CD4-positive, alpha-beta T cell treated with Interleukin-15 for 1 hour (primary cell): ENCODE measurements at regions not wholly inside any gene's neighbourhood (a gene's known extent, or its start where the extent isn't known, plus 50 kb on each side); places are given as distances from the start of the nearest gene placed in this dataset.
"Not testable (repeated sequence)": the region's sequence is repeated elsewhere in the genome, so short reads cannot be mapped to it uniquely, and the experiment has no call there.

ENCODE experiments used
- DNase-seq: peaks from one replicate; pipeline ENCODE4 v3.0.0-alpha.2; 2020

DNA sequence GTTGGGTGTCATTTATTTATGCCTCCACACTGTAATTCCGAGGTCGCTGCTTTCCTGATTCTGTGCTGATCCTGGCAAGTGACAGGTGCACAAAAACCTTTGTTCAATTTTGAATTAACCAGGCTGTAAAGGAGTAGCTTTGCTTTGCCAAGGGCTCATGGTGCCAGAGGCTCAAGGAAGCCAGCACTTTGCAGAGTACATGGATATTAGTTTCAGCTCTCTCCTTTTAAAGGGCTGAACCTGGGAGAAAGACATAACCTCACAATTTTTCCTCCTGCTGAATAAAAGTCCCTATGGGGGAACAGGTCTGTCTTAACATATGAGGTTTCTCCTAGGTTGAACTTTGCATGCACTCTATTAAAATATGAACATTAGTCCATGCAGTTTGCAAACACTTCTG is 227.6 kb upstream of the WSB1 start:
- DNase-seq, result no peak

DNA sequence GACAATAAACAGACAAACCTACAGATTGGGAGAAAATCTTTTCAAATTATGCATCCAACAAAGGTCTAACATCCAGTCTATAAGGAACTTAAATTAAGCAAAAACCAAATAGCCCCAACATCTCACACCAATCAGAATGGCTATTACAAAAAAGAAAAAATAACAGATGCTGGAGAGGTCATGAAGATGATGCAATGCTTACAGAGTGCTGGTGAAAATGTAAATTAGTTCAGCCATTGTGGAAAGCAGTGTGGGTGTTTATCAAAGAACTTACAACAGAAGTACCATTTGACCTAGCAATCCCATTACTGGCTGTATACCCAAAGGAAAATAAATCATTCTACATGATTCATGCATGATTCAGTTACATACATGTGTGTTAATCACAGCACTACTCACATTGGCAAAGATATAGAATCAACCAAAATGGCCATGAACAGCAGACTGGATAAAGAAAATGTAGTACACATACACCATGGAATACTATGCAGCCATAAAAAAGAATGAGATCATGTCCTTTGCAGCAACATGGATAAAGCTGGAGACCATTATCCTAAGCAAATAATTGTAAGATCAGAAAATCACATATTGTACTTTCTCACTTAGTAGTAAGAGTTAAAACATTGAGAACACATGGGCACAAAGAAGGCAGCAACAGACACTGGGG is 223.9 kb upstream of the WSB1 start:
- no peak for DNase-seq

DNA sequence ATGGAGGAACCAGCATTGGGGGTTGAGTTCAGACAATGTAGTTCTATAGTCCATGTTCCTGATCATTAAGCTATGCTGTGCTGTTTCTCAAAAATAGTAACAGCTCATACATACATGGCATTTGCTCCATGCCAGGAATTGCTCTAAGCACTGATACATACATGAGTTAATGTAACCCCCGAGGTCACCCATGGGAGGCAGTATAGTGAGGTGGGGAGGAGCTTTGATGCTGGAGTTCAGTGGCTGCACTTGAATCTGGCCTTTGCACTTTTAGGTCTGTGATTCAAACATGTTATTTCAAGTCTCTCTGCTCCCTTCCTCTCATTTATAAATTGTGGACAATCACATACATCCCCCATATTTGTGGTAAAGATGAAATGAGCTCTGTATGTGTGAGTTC is 223.1 kb upstream of the WSB1 start:
- DNase-seq, result no peak

DNA sequence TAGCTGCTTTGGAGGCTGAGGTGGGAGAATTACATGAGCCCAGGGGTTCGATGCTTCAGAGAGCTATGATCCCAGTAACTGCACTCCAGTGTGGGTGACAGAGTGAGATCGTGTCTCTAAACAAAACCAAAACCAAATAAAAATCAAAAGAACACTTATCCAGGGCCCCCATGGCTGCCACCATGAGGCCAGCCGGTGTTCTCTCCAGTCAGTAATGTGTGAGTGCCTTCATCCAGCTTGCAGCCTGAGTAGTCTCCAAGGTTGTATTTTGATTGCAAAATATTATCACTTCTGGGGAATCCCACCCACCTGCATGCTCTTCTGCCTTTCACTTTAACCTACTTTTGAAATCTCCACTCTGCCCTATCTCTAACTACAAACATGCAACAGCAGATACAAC is 221.0 kb upstream of the WSB1 start:
- no peak for DNase-seq

DNA sequence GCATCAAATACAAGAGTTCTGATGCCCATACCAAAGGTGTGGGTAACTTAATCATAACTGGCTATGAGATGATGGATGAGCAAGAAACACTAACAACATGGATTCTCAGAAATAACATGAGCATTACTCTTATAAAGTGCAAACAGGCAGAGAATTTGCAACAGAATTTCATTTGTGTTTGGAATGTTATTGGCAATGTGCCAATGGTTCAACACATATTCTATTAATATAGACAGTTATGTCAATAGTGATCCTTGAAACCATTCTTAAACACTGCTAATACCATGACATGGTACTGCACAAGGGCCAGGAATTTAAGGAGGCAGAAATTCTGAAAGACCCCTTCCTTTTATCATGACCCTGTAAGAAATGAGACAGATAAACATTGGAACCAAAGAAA is 217.1 kb upstream of the WSB1 start:
- no peak for DNase-seq

DNA sequence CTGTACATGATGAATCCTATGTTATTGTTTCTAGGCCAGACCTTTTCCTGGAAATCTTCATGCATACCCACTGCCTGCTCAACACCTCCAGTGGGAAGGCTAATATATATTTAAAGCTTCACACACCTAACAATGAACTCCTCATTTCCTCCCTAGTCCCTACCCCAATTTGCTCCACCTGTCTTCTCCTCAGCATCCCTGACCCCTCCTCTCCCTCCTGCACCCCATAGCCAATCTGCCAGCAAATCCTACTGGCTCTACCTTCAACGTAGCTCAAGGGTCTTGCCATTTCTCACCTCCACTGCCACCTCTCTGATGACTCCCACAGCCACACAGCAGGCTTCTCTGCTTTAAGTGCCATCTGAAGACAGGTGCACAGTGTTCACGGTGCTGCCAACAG is 215.6 kb upstream of the WSB1 start:
- no peak for DNase-seq

DNA sequence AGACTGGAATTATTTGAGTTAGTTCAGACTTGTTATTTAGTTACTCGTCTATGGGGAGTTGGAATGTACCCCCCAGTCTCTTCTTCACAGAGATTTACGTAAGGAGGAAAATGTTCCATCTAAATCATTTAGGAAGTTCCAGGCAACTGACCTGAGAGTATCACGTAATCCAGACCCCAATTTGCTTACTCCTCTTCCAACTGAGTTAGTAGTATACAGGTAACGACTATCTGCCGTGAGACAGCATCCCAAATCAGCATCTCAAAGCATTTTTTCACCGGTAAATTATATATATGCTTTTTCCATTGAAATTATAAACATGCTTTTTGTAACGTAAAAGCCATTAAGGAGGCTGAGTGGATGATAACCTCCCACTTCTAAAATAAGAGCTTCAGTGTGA is 214.3 kb upstream of the WSB1 start:
- no peak for DNase-seq

DNA sequence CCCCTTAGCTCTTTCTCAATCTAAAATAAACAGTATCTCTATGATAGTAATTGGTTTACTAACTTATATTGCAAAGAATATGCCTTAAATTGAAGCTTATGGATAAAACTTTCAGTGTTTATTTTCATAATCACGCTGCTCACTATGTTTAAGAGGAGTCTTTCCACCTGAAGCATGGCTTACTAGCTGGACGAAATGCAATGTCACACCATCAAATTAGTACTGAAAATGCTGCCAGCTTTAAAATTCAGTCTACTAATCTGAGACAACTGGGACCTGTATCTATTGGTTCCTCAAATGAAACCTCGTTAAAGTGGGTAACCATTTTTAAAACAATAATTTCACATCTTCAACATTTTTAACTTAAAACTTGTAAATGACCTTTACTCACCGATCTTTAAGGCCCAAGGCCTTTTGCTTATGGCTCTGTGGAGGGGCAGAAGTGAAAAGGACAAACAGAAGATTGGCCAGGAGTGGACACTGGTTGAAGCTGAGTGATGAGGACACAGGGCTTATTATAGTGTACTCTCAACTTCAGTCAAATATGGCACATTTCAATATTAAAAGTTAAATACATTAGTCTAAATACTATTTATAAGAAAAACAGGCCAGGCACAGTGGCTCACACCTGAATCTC is 212.8 kb upstream of the WSB1 start:
- no peak for DNase-seq

DNA sequence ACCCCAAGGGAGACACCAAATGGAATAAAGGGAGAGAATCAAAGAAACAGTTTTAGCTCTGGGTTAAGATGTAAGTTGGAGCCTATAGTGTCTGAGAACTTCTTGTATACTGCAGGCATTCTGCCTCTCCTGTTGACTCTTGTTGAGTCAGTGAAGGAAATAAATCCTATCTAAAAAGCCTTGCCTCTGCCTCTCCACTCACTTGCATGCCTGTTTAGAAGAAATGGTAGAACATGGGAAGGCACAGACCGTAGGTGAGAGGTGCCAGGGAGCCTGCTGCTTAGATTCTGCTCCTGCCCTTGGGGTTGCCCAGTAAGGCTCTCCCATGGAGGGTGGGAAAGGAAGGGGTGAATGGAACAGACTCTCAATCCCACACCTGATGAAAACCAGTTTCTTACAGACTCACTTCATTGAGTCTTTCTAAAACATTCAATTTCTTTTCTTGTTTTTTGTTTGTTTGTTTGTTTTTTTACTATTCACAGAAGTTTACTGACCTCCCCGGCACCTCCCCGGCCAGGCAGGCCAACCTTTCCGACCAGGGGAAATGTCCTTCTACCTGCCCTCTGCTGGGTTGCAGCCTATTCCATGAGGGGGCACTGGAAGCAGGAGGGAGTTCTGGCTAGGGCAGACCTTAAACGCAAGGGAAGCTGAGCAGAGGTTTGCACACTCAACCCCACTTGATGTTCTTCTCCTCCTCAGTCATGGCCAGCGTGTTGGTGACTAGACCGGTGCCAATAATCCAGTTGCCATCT is 211.7 kb upstream of the WSB1 start:
- DNase-seq, result no peak

DNA sequence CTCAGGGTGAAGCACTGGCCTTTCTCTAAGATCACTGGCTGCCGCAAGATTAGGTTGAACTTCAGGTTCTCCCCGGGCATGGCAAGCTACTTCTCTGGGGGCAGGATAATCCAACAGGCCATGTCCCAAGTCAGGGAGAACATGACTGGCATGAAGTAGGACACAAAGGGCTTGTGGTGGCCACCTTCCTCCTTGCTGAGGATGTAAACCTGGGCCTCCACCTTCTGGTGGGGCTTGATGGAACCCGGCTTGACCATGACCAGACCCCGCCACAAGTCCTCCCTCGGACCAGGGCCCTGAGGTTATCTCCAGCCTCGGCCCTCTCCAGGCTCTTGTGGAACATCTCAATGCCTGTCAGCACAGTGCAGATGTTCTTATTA is 211.1 kb upstream of the WSB1 start:
- no peak for DNase-seq

DNA sequence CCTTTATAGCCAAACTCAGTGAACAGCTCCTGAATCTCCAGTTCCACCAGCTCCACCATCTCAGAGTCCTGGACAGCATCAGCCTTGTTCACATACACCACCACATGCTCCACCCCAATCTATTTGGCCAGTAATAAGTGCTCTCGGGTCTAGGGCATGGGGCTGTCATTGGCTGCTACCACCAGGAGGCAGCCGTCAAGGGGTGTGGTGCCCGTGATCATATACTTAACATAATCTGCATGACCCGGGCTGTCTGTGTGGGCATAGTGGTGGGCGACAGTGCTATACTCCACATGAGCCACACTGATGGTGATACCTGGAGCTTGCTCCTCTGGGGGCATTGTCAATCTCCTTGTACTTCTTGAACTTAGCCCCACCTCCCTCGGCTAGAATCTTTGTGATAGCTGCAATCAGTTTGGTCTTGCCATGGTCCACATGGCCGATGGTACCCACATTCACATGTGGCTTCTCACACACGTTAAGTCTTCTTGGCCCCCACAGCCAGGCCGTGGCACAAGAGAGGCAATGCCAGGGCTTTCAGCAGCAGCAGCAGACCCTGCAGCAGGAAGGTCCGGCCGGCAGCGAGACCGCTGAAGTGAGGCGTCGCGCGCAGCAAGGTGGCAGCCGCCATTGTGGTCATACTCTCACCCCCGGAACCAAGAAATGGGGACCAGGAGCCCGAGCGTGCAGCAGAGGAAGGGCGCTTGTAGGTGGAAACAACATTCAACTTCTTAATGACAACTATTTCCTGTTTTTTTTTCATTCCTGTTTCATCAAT is 210.3 kb upstream of the WSB1 start:
- no peak for DNase-seq

DNA sequence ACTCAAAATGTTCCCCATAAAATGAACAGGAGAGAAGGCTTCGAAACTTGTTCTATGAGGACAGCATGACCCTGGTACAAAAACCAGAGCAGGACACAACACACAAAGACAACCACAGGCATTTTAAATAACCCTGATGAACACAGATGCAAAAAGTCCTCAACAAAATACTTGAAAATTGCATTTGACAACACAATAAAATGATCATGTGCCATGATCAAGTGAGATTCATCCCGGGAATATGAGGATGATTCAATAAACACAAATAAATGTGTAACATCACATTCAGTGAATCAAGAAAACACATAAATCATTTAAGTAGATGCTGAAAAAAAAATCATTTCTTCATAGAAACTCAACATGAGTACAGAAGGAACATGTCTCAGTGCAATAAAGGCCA is 208.4 kb upstream of the WSB1 start:
- DNase-seq, result no peak

DNA sequence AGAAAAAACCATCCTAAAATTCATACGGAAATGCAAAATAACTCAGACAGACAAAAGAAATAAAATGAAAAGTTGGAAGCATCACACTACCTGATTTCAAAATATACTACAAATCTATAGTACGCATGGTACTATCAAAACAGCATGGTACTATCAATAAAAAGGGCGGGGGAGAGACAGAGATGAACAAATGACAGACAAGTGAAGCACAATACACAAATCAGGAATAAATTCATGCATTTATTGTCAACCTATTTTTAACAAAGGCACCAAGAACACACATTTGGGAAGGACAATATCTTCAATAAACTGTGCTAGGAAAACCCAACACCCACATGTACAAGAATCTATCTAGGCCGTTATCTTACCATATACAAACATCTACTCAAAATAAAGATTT is 207.4 kb upstream of the WSB1 start:
- no peak for DNase-seq

DNA sequence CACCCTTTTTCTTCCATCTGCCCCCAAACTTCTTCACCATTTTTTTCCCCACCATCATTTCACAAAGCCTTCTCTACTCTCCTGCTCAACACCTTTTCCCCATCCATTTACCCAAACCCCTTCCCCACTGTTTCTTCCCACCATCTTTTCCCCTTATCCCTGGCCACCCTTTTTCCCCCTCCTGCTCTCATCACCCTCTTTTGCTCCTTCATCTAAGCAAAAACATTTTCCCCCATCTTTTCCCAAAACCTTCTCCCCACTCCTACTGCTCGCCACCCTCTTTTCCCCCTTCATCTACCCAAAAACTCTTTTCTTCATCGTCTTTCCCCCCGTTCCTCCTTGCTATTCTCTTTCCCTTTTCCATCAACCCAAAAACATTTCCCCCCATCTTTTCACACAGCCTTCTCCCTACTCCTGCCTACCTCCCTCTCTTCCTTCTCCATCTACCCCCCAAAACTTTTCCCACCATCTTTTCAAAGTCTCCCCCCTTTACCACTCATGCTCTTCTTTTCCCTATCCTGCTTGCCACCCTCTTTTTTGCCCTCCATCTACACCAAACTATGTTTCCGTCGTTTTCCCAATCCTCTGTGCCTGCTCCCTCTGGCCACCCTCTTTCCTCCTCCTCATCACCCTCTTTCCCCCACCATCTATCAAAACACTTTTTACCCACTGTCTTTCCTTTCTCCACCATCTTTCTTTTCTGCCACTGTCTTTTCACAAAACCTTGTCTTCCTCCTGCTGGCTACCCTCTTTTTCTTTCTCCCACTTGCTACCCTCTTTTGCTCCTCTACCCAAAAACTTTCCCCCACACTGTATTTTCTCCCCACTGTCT is 205.8 kb upstream of the WSB1 start:
- no peak for DNase-seq

DNA sequence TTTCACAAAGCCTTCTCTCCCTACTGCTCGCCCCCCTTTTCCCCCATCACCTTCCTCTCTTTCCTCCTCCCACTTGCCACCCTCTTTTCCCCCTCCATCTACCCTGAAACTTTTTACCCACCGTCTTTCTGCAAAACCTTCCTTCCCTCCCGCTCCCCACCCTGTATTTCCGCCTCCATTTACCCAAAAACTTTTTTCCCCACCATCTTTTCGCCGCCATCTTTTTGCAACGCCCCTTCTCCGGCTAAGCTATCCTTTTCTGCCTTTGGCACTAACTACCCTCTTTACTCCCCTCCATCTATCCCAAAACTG is 205.2 kb upstream of the WSB1 start:
- no peak for DNase-seq

DNA sequence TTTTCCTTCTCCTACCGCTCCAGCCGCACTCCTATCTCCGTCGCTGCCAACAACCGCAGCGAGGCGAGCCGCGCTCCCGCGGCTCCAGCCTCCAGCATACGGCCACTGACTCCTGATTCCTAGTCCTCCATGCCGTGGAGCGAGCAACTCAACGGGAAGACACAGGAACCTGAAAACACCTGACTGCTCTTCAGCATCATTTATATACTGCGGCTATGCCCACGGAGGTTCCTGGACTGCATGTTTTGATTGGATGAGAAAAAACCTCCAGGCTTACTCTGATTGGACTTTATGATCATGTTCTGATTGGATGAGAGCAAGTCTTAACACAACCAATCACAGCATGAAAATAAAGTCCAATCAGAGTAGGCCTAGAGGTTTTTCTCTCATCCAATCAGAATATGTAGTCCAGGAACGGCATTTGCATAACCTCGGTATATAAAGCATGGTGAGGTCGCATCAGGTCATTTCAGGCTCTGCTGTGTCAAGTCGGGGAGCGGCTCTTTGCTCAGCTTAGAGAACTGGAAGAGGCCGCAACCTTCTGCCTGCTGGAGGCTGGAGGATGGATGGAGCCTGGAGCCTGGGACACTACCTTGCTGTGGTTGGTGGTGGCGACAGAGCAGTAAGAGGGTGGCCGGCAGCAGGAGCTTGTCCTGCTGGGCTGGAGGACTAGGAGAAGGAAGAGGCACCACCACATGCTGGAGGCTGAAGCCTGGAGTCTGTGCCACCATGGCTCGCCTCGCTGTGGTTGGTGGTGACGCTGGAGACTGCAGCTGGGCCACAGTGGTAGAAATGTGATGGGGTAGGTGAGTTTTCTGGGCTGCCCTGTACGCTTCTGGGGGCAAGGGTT is 204.6 kb upstream of the WSB1 start:
- DNase-seq, result not testable (repeated sequence)

DNA sequence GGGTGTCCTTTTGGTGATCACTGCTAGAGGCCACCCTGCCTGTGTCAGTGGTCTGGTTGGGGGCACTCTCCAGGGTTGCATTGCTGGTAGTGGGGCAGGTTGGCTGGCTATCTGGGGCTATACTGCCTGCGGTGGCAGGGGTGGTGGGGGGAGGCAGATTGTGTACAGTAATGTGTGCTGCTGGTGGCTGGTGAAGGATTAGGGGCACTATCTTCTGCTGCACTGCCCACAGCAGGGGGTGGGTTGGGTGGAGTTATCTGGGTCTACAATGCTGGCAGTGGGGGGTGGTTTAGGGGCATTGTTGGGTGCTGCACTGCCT is 204.0 kb upstream of the WSB1 start:
- no peak for DNase-seq

DNA sequence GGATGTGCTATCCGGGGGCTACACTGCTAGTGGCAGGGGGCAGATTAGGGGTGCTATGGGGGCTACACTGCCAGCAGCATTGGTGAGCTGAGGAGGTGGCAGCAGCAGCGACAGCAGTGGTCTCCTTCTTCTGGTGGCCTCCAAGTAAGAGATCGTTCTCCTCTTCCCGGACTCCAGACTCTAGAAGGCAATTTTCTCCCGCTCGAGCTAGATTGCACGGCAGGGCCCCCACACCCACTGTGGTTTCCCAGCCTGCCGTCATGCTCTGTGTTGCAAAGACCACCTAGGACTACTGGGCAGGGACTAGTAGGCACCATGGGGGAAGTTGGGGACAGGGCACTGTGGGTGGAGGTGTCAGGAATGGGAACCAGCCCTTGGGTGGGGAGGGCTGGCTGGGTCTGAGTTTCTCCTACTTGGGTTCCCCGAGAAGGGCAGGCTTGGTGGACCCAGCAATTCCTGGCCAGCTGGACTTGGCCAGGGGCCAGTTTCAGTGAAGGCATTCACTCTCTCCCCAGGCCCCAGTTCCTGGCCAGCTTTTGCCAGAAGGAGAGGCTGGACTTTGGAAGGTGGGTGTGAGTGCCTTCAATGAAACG is 203.4 kb upstream of the WSB1 start:
- not testable (repeated sequence) for DNase-seq

DNA sequence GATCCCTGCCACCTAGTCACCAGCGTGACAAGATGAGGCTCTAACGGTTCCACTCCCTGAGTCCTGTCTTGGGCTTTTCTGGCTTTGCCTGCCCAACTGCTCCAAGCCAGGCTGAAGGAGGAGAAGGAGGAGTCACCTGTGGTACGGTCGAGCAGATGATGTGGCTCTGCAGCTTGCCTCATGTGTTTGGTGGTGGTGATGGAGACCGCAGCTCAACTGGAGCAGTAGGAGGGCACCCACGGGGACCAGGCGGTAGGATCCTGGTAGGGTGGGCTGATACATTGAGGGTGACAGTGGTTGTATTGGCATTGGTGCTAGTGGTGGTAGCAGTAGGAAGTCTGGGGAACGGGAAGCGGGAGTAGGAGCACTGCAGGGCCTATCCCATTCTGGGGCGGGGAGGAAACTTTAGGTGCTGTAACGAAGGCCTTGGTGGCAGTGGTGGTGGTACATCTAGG is 202.8 kb upstream of the WSB1 start:
- no peak for DNase-seq

DNA sequence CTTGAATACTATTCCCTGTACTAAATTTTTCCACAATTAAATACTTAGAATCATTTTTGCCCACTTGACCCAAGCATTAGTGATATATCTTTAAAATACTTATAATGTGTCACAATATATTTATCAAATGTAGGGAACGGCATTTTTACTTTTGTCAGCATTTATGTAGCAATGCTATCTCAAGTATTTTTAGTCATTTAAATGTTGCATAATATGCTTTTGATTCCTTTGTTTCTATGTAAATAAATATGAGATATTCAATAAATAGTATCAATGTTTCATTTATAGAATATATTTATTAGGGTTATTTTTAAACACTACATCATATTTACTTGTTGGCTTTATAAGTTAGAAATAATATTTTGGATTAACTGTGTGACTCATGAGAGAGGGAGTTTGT is 199.7 kb upstream of the WSB1 start:
- not testable (repeated sequence) for DNase-seq

DNA sequence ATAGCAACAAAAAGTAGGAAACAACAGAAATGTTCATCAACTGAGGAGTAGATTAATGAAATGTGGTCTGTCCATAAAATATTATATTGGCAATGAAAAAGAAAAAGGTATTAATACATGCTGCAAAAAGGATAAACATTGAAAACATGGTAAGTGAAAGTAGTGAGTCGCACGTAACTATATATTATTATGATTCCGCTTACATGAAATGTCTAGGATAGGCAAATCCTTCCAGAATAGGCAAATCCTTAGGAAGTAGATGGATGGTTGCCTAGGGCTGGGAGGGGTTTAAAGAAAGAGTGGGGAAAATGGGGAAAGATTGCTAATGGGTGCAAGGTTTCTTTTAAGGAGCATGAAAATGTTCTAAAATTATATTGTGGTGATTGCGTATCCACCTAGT is 198.1 kb upstream of the WSB1 start:
- not testable (repeated sequence) for DNase-seq

DNA sequence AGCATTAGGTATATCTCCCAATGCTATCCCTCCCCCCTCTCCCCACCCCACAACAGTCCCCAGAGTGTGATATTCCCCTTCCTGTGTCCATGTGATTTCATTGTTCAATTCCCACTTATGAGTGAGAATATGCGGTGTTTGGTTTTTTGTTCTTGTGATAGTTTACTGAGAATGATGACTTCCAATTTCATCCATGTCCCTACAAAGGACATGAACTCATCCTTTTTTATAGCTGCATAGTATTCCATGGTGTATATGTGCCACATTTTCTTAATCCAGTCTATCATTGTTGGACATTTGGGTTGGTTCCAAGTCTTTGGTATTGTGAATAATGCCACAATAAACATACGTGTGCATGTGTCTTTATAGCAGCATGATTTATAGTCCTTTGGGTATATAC is 194.6 kb upstream of the WSB1 start:
- not testable (repeated sequence) for DNase-seq
